CD4-positive, alpha-beta T cell treated with Interleukin-17A for 4 hours (primary cell): ENCODE measurements at regions not wholly inside any gene's neighbourhood (a gene's known extent, or its start where the extent isn't known, plus 50 kb on each side); places are given as distances from the start of the nearest gene placed in this dataset.

Source experiments
- DNase-seq: peaks from one replicate; pipeline ENCODE4 v3.0.0-alpha.2; 2020; ENCODE audit warnings: mixed read lengths

GRCh38 chr14:66121859-66122258 is 364.3 kb upstream of the CCDC196 start:
- DNase-seq: no peak

DNA sequence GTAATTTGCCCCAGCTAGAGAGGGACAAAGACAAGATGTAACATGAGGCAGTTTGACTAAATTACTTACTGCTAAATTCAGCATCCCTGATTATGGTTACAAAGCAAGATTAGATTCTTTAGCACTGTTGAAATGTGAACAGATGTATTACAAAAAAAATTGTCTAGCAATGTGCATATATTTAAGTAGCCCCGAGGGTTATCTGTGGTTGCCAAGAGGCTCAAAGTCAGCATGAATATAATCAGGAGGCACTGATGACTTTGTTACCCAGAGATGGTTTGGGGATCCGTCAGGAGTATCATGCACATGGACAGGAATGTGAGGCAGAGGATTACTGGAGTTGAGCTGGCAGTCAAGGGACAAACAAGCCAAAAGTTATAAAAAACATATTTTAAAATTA is 356.9 kb upstream of the CCDC196 start:
- no peak for DNase-seq

GRCh38 chr14:66131111-66131510 is 355.1 kb upstream of the CCDC196 start:
- DNase-seq: no peak

GRCh38 chr14:66133666-66134065 is 352.5 kb upstream of the CCDC196 start:
- no peak for DNase-seq

- DNase-seq: no peak
These were observed 350.3 kb upstream of the CCDC196 start for GRCh38 chr14:66135831-66136230.

DNA sequence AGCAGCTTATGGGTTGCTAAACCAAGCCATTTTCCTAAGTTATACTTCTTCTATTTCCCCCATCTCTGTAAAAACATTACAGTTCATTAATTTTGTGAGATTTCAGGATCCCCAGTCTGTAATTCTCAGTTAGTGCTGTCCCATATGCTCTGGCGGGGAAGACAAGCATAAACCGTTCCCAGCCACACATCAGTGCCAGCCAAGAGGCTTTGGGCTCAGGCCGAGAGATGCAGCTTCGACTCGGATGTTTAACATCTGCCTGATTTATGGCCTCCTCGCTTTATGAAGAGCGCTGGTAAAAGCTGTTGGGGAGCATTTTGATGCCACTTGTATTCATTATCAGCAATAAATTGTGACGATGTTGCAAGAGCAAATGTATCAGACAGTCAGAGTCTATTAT is 349.1 kb upstream of the CCDC196 start:
- DNase-seq: no peak

DNA sequence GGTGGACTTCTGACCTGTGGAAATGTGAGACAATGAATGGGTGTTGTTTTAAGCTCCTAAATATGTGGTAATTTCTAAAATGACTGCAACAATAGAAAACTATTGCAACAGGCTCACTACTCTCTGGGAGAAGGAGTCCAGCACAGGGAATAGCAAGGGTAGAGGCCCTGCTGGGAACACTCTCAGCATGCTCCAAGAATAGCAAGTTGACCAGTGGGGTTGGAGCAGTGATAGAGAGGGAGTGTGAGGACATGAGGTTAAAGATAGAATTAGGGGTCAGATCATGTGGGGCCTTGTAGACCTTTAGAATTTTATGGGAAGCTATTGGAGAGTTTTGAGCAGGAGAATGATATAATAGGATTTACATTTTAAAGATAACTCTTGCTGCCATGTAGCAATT is 346.7 kb upstream of the CCDC196 start:
- no peak for DNase-seq

DNA sequence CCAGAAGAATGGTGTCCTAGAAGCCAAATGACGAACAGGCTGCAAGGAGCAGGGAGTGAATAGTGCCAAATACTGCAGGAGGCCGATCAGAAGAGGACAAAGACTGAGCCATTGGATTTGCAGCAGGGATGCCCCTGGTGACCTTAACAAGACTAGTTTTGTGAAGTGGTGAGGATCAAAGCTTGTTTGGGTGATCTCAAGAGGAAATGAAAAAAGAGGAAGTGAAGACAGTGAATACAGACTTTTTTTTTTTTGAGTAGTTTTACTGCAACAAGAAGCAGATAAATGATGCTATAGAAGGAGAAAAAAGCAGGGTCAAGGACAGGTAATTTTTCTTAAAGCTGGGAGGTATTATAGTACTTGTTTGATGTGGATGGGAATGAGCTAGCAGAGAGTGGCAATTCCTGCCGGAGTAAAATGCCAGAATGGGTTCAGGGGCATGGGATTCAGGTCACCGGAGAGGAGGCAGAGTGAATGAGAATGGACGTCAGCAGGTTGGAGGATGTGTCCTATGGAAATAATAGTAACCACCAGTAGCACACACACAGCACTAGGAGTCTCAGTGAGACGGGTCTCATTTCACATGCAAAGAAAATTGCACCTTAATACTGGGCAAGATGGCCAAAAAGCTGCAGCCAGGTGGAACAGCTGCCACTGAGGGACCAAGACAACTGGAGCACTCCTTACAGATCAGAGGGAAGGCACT is 345.8 kb upstream of the CCDC196 start:
- DNase-seq: no peak

- DNase-seq: no peak
These were observed 345.2 kb upstream of the CCDC196 start for GRCh38 chr14:66140963-66141362.

DNA sequence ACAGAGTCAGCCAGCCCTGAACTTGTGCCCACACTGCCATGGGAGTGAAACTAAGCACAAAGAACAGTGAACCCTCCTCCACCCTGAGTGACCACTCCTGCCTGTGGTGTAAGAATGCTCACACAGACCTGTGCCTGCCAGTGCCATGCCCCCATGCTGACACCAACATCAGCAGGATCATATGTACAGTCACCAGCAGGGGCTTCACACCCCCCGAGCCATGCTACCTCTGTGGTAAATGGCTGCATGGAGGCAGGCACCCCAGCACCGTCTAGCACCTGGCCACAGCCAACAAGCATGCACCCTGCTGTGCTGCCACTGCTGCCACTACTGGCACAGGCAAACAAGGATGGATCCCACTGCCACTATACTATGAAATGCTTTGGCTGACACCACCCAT is 344.4 kb upstream of the CCDC196 start:
- no peak for DNase-seq

DNA sequence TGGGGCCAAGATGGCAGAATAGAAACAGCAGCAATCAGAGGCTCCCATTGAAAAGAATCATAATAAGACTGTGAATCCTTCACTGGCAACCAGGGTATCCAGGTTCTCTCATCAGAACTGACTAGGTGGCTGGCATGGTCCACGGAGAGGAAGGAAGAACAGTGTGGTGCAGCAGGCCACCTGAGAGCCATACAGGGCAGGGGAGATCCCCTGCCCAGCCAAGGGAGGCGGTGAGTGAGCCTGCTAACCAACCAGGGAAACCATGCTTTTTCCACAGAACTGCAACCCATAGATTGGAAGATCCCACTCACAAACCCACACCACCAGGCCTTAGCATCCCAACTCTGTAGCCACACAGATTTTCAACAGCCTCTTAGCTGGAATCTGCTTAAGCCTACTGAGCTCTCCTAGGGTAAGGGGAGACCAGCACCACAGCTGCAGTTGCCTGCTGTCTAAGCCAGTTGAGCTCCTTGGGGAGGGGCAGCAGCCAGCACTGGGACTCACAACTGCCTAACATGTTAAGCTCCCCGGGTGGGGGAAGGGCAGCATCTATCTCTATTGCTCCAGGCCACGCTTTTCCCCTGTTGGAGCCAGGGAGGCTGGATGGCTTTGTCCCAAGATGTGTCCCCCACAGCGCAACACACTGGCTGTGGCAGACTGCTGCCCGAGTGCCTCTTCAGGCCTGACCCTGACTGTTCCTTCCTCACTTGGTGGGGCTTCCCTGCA is 342.6 kb upstream of the CCDC196 start:
- DNase-seq: no peak

DNA sequence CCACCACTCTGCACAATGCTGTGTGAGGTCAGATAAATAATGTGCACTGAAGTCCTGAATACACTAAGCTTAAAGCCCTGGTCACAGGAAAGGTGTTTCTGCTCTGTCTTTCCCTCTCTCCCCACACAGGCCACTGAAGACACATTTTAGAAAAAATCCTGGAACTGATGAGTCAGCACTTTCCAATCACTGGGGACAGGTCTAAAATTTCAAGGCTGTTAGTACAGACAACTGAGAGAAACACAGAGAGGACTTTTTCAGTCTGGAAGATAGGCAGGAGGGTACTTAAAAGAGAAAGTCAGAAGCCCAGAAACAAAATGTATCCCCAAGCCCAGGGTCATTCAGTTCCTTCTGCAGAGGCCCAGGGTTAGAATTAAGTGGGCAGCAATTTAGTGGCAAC is 333.9 kb upstream of the CCDC196 start:
- DNase-seq: no peak

DNA sequence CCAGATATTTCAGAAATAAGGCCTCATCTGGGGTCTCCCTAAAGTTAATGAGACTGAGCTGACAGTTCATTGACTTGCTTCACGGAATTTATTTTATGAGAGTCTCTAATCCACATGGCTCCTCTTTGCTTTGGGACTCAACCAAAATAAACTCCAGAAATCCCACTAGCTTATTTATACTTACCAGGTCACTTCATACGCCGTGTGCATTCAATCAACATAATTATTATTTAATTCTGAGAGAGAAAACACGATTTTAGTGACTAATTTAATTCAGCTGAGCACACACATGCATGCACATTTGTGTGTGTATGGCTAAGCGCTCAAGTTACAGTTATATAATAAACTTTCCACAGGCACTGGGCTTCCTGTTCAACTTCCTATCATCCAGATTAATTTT is 333.4 kb upstream of the CCDC196 start:
- DNase-seq: no peak

- DNase-seq: no peak
These were observed 323.1 kb upstream of the CCDC196 start for GRCh38 chr14:66163023-66163422.

DNA sequence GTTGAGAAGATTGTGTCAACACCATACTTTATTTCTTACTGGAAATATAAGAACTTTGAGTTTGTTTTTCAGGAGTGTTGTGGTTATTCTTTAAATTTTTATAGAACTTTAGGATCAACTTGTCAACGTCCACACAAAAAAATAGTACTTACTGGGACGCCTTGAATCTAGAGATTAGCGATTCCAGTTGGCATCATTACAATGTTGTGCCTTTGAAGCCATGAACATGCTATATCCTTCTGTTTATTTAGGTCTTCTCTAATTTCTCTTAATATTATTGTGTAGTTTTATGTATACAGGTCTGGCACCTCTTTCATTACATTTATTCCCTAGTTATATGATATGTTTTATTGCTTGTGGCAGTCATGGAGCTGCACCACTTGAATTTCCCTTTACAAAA is 320.8 kb upstream of the CCDC196 start:
- DNase-seq: no peak

GRCh38 chr14:66174453-66174891 is 311.7 kb upstream of the CCDC196 start:
- no peak for DNase-seq

GRCh38 chr14:66177935-66178334 is 308.2 kb upstream of the CCDC196 start:
- DNase-seq: no peak

DNA sequence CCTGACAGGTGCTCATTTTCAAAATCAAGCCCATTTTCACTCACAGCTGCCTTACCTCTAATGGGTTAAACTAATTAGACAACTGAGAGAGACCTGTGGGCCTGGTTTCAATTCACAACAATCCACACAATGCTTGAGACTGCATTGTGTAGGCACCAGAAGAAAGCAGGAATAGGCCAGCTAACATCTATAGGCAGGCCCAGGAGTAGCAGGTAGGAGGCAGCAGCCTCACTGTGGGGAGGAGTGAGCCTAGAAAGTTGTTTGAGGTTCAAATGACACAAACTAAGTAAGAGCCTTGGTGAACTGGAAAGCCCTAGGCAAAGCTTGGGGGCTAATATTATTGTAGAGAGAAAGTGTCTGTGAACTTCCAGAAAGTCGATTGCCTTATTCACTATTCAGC is 289.5 kb upstream of the CCDC196 start:
- no peak for DNase-seq

DNA sequence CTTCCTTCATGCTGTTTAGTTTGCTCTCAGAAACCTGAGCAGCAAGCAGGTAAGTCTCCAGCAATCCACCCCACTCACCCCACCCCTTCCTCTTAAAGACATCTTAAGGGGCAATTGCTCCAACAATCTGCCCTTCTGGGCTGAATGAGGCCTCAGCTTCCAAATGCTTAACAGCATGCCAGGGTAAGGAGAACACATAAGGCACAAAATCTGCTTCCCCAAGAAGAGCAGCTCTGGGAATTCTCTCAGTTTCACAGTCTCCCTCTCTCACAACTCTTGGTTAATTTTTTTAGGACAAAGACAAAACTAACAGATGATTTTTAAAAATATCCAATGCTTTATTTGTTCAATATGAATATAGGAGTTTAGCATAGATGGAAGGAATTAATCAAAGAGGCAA is 288.9 kb upstream of the CCDC196 start:
- DNase-seq: no peak

DNA sequence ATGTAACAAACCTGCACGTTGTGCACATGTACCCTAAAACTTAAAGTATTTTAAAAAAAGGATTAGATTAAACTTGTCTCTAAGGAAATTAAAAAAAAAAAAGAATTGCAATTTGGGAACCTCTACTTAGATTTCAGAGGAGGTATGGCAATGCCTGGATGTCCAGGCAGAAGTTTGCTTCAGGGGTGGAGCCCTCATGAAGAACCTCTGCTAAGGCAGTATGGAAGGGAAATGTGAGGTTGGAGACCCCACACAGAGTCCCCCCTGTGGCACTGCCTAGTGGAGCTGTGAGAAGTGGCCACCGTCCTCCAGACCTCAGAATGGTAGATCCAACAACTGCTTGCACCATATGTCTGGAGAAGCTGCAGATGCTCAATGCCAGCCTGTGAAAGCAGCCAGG is 279.6 kb upstream of the CCDC196 start:
- no peak for DNase-seq

DNA sequence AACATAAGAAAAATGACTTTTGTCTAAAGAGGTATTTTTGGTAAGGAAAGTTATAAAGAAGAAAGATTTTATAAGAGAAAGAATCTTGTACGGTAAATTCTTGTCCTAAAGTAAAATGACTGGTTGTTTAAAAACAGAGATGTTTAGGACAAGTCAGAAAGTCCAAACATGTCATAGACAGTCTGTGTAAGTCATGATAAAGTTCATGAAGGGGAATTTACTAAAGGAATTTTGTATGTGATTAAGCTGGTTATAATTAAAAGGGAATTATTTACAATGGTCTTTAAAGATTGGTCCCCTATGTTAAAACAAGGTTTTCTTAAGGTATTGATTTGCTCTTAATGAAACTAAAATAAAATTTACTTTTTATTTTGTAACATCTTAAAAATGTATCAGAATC is 269.4 kb upstream of the CCDC196 start:
- no peak for DNase-seq

DNA sequence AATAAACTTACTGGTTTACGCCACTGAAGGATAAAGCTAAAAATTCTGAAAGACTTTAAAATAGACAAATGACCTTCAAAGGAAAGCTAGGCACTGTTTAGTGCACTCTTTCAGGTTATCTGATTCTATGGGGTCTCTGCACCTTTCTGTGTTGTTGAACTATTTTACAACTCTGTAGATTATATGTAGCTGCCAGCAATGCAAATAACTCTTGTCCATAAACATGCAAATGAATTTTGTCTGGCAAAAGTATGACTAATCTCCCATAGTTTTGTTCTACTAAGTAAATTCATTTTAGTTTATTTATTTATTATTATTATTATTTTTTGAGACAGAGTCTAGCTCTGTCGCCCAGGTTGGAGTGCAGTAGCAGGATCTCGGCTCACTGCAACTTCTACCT is 266.3 kb upstream of the CCDC196 start:
- DNase-seq: no peak

GRCh38 chr14:66224492-66225178 is 261.5 kb upstream of the CCDC196 start:
- DNase-seq: no peak

- no peak for DNase-seq
These were observed 260.8 kb upstream of the CCDC196 start for GRCh38 chr14:66225337-66225736.
